ENCODE measurements at regions not wholly inside any gene's neighbourhood (a gene's known extent, or its start where the extent isn't known, plus 50 kb on each side); places are given as distances from the start of the nearest gene placed in this dataset.

DNA sequence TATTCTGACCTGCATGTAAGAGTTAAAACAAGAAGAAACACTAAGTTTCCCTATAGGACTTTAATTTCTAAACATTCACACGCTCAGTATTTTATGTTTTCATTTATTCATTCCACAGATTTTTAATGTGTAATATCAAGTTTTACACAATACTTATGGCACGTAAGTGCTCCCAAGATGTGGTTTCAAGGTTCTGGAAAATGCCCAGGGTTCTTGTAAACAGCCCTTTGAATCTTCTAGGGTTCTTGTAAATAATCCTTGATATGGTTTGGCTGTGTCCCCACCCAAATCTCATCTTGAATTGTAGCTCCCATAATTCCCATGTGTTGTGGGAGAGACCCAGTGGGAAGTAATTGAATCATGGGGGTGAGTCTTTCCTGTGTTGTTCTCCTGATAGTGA is 383.0 kb downstream of the TXNL1 start:
- Histone ChIP-seq H3K4me3 (ENCODE audit: low read depth, low read length, poor library complexity, severe bottlenecking) (no peak overlapping the region), H3K27me3 (ENCODE audit: insufficient read depth, low read length) (no peaks in the 10 kb centered on the region), H3K79me2 (ENCODE audit: insufficient read depth, low read length) (no peaks in the 10 kb centered on the region), H3K4me2 (ENCODE audit: low read length) (no peak overlapping the region), H3F3A (ENCODE audit: insufficient read depth, low read length) (no peaks in the 10 kb centered on the region), H3K4me1 (ENCODE audit: insufficient read depth, low read length, severe bottlenecking) (no peaks in the 10 kb centered on the region), H3K36me3 (ENCODE audit: insufficient read depth, low read length) (no peaks in the 10 kb centered on the region), H3K9me3 (ENCODE audit: low read length) (no peaks in the 10 kb centered on the region), H2AFZ (ENCODE audit: low read length) (no peak overlapping the region), H3K9me2 (ENCODE audit: low read depth, low read length) (no peaks in the 10 kb centered on the region), H3K27ac (ENCODE audit: low read depth, low read length, poor library complexity, severe bottlenecking) (no peak overlapping the region), H3K9ac (ENCODE audit: low read length) (no peak overlapping the region), H4K20me1 (ENCODE audit: insufficient read depth, low read length) (no peaks in the 10 kb centered on the region)
- TF ChIP-seq, protein P1, sequence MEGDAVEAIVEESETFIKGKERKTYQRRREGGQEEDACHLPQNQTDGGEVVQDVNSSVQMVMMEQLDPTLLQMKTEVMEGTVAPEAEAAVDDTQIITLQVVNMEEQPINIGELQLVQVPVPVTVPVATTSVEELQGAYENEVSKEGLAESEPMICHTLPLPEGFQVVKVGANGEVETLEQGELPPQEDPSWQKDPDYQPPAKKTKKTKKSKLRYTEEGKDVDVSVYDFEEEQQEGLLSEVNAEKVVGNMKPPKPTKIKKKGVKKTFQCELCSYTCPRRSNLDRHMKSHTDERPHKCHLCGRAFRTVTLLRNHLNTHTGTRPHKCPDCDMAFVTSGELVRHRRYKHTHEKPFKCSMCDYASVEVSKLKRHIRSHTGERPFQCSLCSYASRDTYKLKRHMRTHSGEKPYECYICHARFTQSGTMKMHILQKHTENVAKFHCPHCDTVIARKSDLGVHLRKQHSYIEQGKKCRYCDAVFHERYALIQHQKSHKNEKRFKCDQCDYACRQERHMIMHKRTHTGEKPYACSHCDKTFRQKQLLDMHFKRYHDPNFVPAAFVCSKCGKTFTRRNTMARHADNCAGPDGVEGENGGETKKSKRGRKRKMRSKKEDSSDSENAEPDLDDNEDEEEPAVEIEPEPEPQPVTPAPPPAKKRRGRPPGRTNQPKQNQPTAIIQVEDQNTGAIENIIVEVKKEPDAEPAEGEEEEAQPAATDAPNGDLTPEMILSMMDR (IDR thresholded peaks at IDR 0.05; ENCODE audit: low read length), result no peak
- TF ChIP-seq EZH2 (IDR thresholded peaks at IDR 0.05; ENCODE audit: borderline replicate concordance, low read length), result no peak

DNA sequence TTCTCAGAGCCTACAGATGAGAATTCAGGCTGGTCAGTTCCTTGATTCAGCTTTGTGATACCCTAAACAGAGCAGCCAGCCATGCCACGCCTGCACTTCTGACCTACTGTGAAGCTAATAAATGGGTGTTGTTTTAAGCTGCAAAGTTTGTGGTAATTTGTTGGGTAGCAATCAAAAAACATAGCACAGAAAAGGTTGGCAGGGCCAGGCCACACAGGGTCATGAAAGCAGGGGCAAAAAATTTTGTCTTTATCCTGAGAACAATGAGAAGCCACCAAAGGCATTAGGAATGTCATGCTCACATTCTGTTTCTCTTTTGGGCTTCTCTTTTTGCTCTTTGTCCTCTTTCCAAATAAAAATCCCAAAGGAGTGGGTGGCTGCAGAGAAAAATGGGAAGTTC is 385.9 kb downstream of the TXNL1 start:
- H2AFZ ChIP-seq (ENCODE audit: low read length), result no peak overlapping the region
- peaks cover 5% of the 10 kb centered on the region for H3K4me1 ChIP-seq (ENCODE audit: insufficient read depth, low read length, severe bottlenecking)
- H3K9me3 ChIP-seq (ENCODE audit: low read length), result no peaks in the 10 kb centered on the region
- H3K27ac ChIP-seq (ENCODE audit: low read depth, low read length, poor library complexity, severe bottlenecking), result no peak overlapping the region
- TF ChIP-seq EZH2 (IDR thresholded peaks at IDR 0.05; ENCODE audit: borderline replicate concordance, low read length), result no peak
- TF ChIP-seq, protein P1 (IDR thresholded peaks at IDR 0.05; ENCODE audit: low read length), result no peak
- no peaks in the 10 kb centered on the region for H3K79me2 ChIP-seq (ENCODE audit: insufficient read depth, low read length)
- H3K9ac ChIP-seq (ENCODE audit: low read length), result no peak overlapping the region
- no peak overlapping the region for H3K4me3 ChIP-seq (ENCODE audit: low read depth, low read length, poor library complexity, severe bottlenecking)
- no peak overlapping the region for H3K4me2 ChIP-seq (ENCODE audit: low read length)
- no peaks in the 10 kb centered on the region for H3K27me3 ChIP-seq (ENCODE audit: insufficient read depth, low read length)
- no peaks in the 10 kb centered on the region for H3F3A ChIP-seq (ENCODE audit: insufficient read depth, low read length)
- no peaks in the 10 kb centered on the region for H3K36me3 ChIP-seq (ENCODE audit: insufficient read depth, low read length)
- H4K20me1 ChIP-seq (ENCODE audit: insufficient read depth, low read length), result no peaks in the 10 kb centered on the region
- no peaks in the 10 kb centered on the region for H3K9me2 ChIP-seq (ENCODE audit: low read depth, low read length)

DNA sequence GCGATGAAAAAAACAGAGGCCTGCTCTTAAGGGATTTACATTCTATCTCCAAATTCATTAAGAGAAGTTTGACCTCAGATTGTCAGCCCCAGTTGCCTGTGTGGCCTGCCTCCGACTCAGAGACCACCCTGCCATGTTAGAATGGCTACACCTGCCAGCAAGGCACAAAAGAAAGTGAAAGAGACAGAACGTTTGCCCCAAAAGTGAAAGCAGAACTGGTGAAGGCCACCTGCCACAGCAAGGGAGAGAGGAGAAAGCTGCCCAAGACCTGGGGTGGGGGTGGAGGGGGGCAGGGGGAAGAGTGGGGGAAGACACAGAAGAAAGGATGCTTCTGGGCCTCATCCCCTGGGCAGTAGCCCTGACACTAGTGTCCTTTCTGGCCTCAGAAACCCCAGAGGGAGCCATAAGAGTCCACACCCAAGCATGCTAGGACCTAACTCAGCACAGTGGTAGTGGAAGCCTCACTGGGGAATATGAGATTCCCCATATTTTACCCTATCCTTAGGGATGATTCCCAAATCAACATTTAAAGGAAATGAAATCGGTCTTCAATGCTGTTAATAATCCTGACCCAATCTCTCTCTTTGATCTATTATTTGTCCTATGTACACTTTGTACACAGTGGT is 389.7 kb downstream of the TXNL1 start:
- H3F3A ChIP-seq (ENCODE audit: insufficient read depth, low read length), result no peaks in the 10 kb centered on the region
- no peaks in the 10 kb centered on the region for H3K27me3 ChIP-seq (ENCODE audit: insufficient read depth, low read length)
- no peak for TF ChIP-seq EZH2 (IDR thresholded peaks at IDR 0.05; ENCODE audit: borderline replicate concordance, low read length)
- TF ChIP-seq, protein P1 (IDR thresholded peaks at IDR 0.05; ENCODE audit: low read length), result no peak
- H3K36me3 ChIP-seq (ENCODE audit: insufficient read depth, low read length), result no peaks in the 10 kb centered on the region
- H3K9me3 ChIP-seq (ENCODE audit: low read length), result no peaks in the 10 kb centered on the region
- no peaks in the 10 kb centered on the region for H3K79me2 ChIP-seq (ENCODE audit: insufficient read depth, low read length)
- no peaks in the 10 kb centered on the region for H3K9me2 ChIP-seq (ENCODE audit: low read depth, low read length)
- H3K4me2 ChIP-seq (ENCODE audit: low read length), result peak overlapping the region; percentile 36; the same call in 1 of the 2 replicates
- peaks cover 12% of the 10 kb centered on the region for H3K4me1 ChIP-seq (ENCODE audit: insufficient read depth, low read length, severe bottlenecking)
- no peaks in the 10 kb centered on the region for H4K20me1 ChIP-seq (ENCODE audit: insufficient read depth, low read length)
- H3K9ac ChIP-seq (ENCODE audit: low read length), result no peak overlapping the region
- no peak overlapping the region for H2AFZ ChIP-seq (ENCODE audit: low read length)
- H3K4me3 ChIP-seq (ENCODE audit: low read depth, low read length, poor library complexity, severe bottlenecking), result no peak overlapping the region
- peak overlapping the region; percentile 53 for H3K27ac ChIP-seq (ENCODE audit: low read depth, low read length, poor library complexity, severe bottlenecking)

All from OCI-LY1 (cell line).